Prostate gland (tissue), 2 donors: ENCODE measurements at regions not wholly inside any gene's neighbourhood (a gene's known extent, or its start where the extent isn't known, plus 50 kb on each side); places are given as distances from the start of the nearest gene placed in this dataset.

Source experiments
- CTCF ChIP-seq, 4 experiments: fragments of 200-600 bp in 2 of 4; fragments of 450-650 bp in 2 of 4; sonication (generic) in 2 of 4; IDR thresholded peaks; 1 replicate in 3 of 4; 2 replicates in 1 of 4; pipeline ENCODE4 v1.5.1; 2016 to 2019; ENCODE audit warnings: antibody characterized with exemption in 4 of 4, mild to moderate bottlenecking in 2 of 4, moderate library complexity in 2 of 4
- POLR2A ChIP-seq: fragments of 450-650 bp; IDR thresholded peaks from one replicate; pipeline ENCODE4 v1.6.1; 2016; ENCODE audit warnings: antibody characterized with exemption, mild to moderate bottlenecking
- POLR2AphosphoS5 ChIP-seq: sonication (generic); formaldehyde crosslinking; IDR thresholded peaks from one replicate; pipeline ENCODE4 v1.6.1; 2017; ENCODE audit warnings: antibody characterized with exemption

DNA sequence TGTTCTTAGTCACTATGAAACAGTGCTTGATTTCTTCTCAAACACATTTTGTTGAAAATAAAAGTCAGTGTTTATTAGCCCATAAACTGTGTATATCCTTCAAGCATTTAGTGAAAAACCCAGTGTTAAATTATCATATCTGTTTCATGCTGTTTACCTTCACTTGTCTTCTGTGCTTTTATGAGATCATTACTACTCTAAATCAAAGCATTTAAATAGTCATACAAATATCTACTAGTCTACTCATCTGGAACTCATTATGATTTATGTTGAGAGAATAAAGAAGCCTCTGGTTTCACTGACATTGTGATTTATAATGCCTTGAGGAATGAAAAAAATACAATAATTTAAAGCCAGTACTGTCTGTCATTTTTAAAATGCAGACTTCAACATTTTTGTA lies 366.5 kb downstream of the SLCO4C1 start:
- TF ChIP-seq POLR2A: no peak
- TF ChIP-seq CTCF (IDR thresholded peaks at IDR 0.05): no peak
- no peak for TF ChIP-seq POLR2AphosphoS5
